Psoas muscle (tissue), 7 donors: ENCODE measurements at regions not wholly inside any gene's neighbourhood (a gene's known extent, or its start where the extent isn't known, plus 50 kb on each side); places are given as distances from the start of the nearest gene placed in this dataset.
A peak's percentile ranks its signal among the peaks of the same experiment; 100 is the strongest.

Source experiments
- ATAC-seq, 4 donors: fragments of 200-7000 bp; cut with Tn5 transposase; one replicate each; pipeline ENCODE4 v1.9.1; 2020; ENCODE audit warnings: moderate library complexity in 3 of 4, mild to moderate bottlenecking in 2 of 4
- DNase-seq, 2 donors: peaks; one replicate each; pipeline ENCODE4 v3.0.0-alpha.2; 2020
- H3K27ac ChIP-seq: fragments of 200-600 bp; one replicate; pipeline ENCODE4 v1.8.0; 2022
- H3K27me3 ChIP-seq, 3 donors: fragments of 200-600 bp in 1 of 3; one replicate each; pipeline versions ENCODE4 v1.6.1 to v1.8.0; 2013 to 2022; ENCODE audit warnings: low read length in 2 of 3, mild to moderate bottlenecking in 2 of 3, moderate library complexity in 1 of 3; ENCODE audit not compliant: insufficient read depth in 3 of 3
- H3K36me3 ChIP-seq, 2 donors: fragments of 200-600 bp in 1 of 2; one replicate each; pipeline versions ENCODE4 v1.6.1 to v1.8.0; 2013 to 2022; ENCODE audit warnings: low read depth in 1 of 2, mild to moderate bottlenecking in 1 of 2, moderate library complexity in 1 of 2; ENCODE audit not compliant: insufficient read depth in 1 of 2
- H3K4me1 ChIP-seq: fragments of 200-600 bp; one replicate; pipeline ENCODE4 v1.8.0; 2022
- H3K4me3 ChIP-seq: fragments of 200-600 bp; one replicate; pipeline ENCODE4 v1.8.0; 2022; ENCODE audit warnings: mild to moderate bottlenecking
- H3K9me3 ChIP-seq: fragments of 200-600 bp; one replicate; pipeline ENCODE4 v1.8.0; 2022
- CTCF ChIP-seq: fragments of 200-600 bp; IDR thresholded peaks from one replicate; pipeline ENCODE4 v1.8.0; 2022; ENCODE audit warnings: antibody characterized with exemption
- WGBS, 3 donors: extraction: QIAGEN DNeasy Blood & Tissue Kit; methylation state at CpG; one replicate each; pipeline versions ENCODE4 v1.1.6 to v1.1.7; 2013; 5-methylcytosine and 5-hydroxymethylcytosine counted together
- intact Hi-C, 2 donors: fragments of 100-400 bp; cut with DNase I; formaldehyde crosslinking; loops; one replicate each; pipeline versions ENCODE4 v1.11.0 to v1.14.2; 2022
- donor health status: healthy with polysubstance abuse.
- donor health status: DM: no; HTN: no; CAD: no; lungs with moderate emphysema.
- donor health status: Bipolar disorder and iron deficiency.
- donor health status: healthy.
- donor health status: DM: yes; HTN: yes; CAD: no.
- donor health status: DM: no; HTN: no; CAD: no.
- donor health status: DM: yes; HTN: yes; CAD: no.

GRCh38 chr14:27234331-27234730 is 636.5 kb upstream of the NOVA1 start:
- ATAC-seq, result no peak
- DNase-seq, result no peak
- Histone ChIP-seq H3K4me3 (no peak overlapping the region), H3K4me1 (no peaks in the 10 kb centered on the region), H3K27ac (no peak overlapping the region), H3K27me3 (no peaks in the 10 kb centered on the region), H3K36me3 (no peaks in the 10 kb centered on the region), H3K9me3 (peaks cover 1% of the 10 kb centered on the region)
- intact Hi-C loops, result no loop called here
- TF ChIP-seq CTCF, result no peak
- 76 to 80% (median 78%) methylated on average over 4 of the region's 4 CpGs for WGBS, 3 donors

DNA sequence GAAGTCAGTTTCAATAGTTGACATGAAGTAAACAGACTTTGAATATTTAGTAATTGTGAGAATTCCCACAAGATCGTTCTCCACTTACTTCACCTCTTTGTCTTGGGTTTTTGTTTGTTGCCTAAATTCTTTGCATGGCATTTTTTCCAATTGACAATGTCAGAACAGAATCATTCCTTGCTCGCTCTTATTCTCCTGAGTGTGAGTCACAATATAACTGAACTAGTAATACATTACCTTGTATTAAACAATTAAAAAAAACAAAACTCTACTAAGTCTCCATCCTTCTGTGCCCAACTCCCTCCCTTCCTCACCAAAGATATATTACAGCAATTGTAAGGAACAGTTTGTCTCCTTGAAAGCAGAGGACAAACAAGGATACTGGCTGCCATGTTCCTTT is 638.8 kb upstream of the NOVA1 start:
- no peak for ATAC-seq

DNA sequence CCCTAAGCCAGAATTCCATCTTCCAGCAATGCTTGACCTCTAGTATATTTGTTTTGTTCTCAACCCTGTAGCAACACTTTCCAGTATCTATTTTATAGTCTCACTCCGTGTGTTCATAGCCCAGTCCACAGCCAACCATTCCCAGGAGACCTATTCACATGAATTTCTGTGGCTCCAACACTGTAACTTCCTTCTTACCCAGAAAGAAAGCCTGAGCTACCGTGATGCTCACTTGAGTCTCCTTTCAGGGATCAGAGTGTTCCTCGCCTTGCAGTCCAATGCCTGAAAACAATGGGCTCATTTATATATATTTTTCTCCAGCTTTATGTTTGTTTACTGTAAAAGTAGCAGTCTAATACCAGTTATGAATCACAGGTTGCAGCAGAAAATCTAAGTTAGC is 645.0 kb upstream of the NOVA1 start:
- no peak overlapping the region for H3K27ac ChIP-seq
- DNase-seq (peak in 1 of 2 donors; percentile 11), ATAC-seq (no peak)
- peaks cover 3% of the 10 kb centered on the region for H3K9me3 ChIP-seq
- intact Hi-C loops, result no loop called here
- 39 to 51% (median 45%) methylated on average over 3 of the region's 3 CpGs for WGBS, 3 donors
- no peak for TF ChIP-seq CTCF
- H3K4me1 ChIP-seq, result no peaks in the 10 kb centered on the region
- no peaks in the 10 kb centered on the region for H3K36me3 ChIP-seq
- no peaks in the 10 kb centered on the region for H3K27me3 ChIP-seq
- no peak overlapping the region for H3K4me3 ChIP-seq

More for the DNA sequence above, 638.8 kb upstream of the NOVA1 start:
- WGBS, 3 donors, result 83 to 87% (median 84%) methylated on average over 2 of the region's 2 CpGs
- H3K4me3 ChIP-seq, result no peak overlapping the region
- H3K9me3 ChIP-seq, result peaks cover 3% of the 10 kb centered on the region
- TF ChIP-seq CTCF, result no peak
- intact Hi-C loops, result no loop called here
- no peak for DNase-seq
- no peaks in the 10 kb centered on the region for H3K36me3 ChIP-seq
- no peak overlapping the region for H3K27ac ChIP-seq
- H3K27me3 ChIP-seq, result no peaks in the 10 kb centered on the region
- H3K4me1 ChIP-seq, result no peaks in the 10 kb centered on the region

DNA sequence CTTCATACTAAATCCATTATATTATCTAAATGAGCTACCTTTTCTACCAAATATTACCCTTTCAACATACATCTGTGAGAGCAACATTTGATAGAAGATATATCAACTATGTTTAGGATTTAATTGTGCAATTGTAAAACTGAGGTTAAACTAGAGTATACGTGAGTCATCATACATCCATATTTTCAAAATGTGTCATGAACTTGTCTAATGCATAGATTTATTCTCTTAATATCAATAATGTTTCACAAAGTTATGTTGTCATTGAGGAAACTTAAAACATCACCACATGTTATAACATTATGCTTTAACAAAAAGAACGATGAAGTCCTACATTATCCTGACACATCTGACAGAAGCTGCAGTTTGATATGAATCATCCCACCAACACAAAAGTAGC is 645.5 kb upstream of the NOVA1 start:
- Histone ChIP-seq H3K27me3 (no peaks in the 10 kb centered on the region), H3K27ac (no peak overlapping the region), H3K36me3 (no peaks in the 10 kb centered on the region), H3K9me3 (peaks cover 3% of the 10 kb centered on the region), H3K4me1 (no peaks in the 10 kb centered on the region), H3K4me3 (no peak overlapping the region)
- no peak for TF ChIP-seq CTCF
- WGBS, 3 donors, result 86 to 88% (median 87%) methylated on average over 2 of the region's 2 CpGs
- DNase-seq (no peak), ATAC-seq (no peak)
- intact Hi-C loops, result no loop called here

GRCh38 chr14:27245947-27246346 is 648.1 kb upstream of the NOVA1 start:
- Histone ChIP-seq H3K36me3 (no peaks in the 10 kb centered on the region), H3K27me3 (no peaks in the 10 kb centered on the region), H3K4me3 (no peak overlapping the region), H3K9me3 (no peaks in the 10 kb centered on the region), H3K4me1 (no peaks in the 10 kb centered on the region), H3K27ac (no peak overlapping the region)
- intact Hi-C loops, result no loop called here
- ATAC-seq (no peak), DNase-seq (no peak)
- TF ChIP-seq CTCF, result no peak
- 83 to 87% (median 86%) methylated on average over 6 of the region's 6 CpGs for whole genome bisulfite sequencing, 3 donors
